Neural cell (in vitro differentiated cells): ENCODE measurements at regions not wholly inside any gene's neighbourhood (a gene's known extent, or its start where the extent isn't known, plus 50 kb on each side); places are given as distances from the start of the nearest gene placed in this dataset.

Experiments
- CTCF ChIP-seq: fragments of 450-650 bp; IDR thresholded peaks from 2 replicates; pipeline ENCODE4 v1.5.1; 2014; ENCODE audit warnings: antibody characterized with exemption, mild to moderate bottlenecking, moderate library complexity; ENCODE audit not compliant: poor library complexity, severe bottlenecking
- EP300 ChIP-seq: fragments of 450-650 bp; conservative IDR thresholded peaks from 2 replicates; pipeline ENCODE4 v1.6.1; 2014; ENCODE audit warnings: antibody characterized with exemption, mild to moderate bottlenecking, moderate library complexity; ENCODE audit not compliant: poor library complexity, severe bottlenecking
- EZH2 ChIP-seq: fragments of 200-600, 300-800 bp; shearing (Covaris generic), sonication (generic); IDR thresholded peaks from 2 replicates; pipeline ENCODE4 v1.6.1; 2014; ENCODE audit warnings: antibody characterized with exemption, low read length, borderline replicate concordance, mild to moderate bottlenecking; ENCODE audit not compliant: insufficient read depth, poor library complexity, severe bottlenecking
- MXI1 ChIP-seq: fragments of 450-650 bp; conservative IDR thresholded peaks from 2 replicates; pipeline ENCODE4 v1.6.1; 2014; ENCODE audit warnings: antibody characterized with exemption, mild to moderate bottlenecking; ENCODE audit not compliant: poor library complexity, severe bottlenecking
- POLR2AphosphoS5 ChIP-seq: IDR thresholded peaks from 2 replicates; pipeline ENCODE4 v1.6.1; 2012
- REST ChIP-seq: IDR thresholded peaks from 2 replicates; pipeline ENCODE4 v1.6.1; 2012; ENCODE audit warnings: borderline replicate concordance
- SMC3 ChIP-seq: fragments of 450-650 bp; conservative IDR thresholded peaks from 2 replicates; pipeline ENCODE4 v1.6.1; 2014; ENCODE audit warnings: antibody characterized with exemption, mild to moderate bottlenecking, moderate library complexity; ENCODE audit not compliant: poor library complexity
- TAF1 ChIP-seq: IDR thresholded peaks from 2 replicates; pipeline ENCODE4 v1.6.1; 2012; ENCODE audit warnings: low read depth

GRCh38 chr6:47932575-47932974 is 150.7 kb downstream of the OPN5 start:
- no peak for TF ChIP-seq CTCF
- no peak for TF ChIP-seq POLR2AphosphoS5
- no peak for TF ChIP-seq EP300
- TF ChIP-seq EZH2 = no peak
- TF ChIP-seq REST = no peak
- no peak for TF ChIP-seq MXI1
- no peak for TF ChIP-seq TAF1
- TF ChIP-seq SMC3 = no peak
